ENCODE measurements at regions not wholly inside any gene's neighbourhood (a gene's known extent, or its start where the extent isn't known, plus 50 kb on each side); places are given as distances from the start of the nearest gene placed in this dataset.

- TF ChIP-seq, protein P1, sequence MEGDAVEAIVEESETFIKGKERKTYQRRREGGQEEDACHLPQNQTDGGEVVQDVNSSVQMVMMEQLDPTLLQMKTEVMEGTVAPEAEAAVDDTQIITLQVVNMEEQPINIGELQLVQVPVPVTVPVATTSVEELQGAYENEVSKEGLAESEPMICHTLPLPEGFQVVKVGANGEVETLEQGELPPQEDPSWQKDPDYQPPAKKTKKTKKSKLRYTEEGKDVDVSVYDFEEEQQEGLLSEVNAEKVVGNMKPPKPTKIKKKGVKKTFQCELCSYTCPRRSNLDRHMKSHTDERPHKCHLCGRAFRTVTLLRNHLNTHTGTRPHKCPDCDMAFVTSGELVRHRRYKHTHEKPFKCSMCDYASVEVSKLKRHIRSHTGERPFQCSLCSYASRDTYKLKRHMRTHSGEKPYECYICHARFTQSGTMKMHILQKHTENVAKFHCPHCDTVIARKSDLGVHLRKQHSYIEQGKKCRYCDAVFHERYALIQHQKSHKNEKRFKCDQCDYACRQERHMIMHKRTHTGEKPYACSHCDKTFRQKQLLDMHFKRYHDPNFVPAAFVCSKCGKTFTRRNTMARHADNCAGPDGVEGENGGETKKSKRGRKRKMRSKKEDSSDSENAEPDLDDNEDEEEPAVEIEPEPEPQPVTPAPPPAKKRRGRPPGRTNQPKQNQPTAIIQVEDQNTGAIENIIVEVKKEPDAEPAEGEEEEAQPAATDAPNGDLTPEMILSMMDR (IDR thresholded peaks at IDR 0.05; ENCODE audit: insufficient read depth, low read length, poor library complexity, severe bottlenecking) = no peak
- TF ChIP-seq EZH2phosphoT487 (conservative IDR thresholded peaks at IDR 0.05; ENCODE audit: low read length) = no peak
Observed at GRCh38 chr14:53365486-53366130, 212.5 kb upstream of the DDHD1 start.

All from SU-DHL-6 (cell line).